HPDE6-E6E7 (cell line): ENCODE measurements at regions not wholly inside any gene's neighbourhood (a gene's known extent, or its start where the extent isn't known, plus 50 kb on each side); places are given as distances from the start of the nearest gene placed in this dataset.

ENCODE experiments used
- DNase-seq: peaks from one replicate; pipeline ENCODE4 v3.0.0; 2011; ENCODE audit warnings: missing footprints; ENCODE audit errors: extremely low spot score

DNA sequence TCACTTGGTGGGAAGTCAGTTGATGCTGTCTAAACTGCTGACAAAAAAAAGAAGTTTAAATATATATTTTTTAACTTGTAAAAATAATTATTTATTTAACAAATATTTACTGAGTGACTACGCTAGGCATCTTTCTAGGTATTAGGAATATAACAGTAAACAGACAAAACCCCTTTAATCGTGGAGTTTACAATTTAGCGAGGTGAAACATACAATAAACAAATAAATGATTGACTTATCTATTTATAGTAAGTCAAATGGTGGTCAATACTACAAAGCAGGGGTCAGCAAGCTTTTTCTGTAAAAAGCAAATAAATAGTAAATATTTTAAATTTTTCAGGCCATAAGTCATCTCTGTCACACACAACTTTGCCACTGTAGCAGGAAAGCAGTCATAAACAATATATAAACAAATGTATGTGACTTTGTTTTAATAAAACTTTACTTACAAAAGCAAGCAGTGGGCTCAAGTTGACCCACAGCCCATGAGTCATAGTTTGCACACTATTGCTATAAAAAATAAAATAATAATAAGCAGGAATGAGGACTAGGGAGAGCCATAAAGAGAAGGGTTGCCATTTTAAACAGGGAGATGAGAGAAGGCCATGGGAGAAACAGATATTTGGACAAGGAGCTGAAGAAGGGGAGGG is 263.9 kb downstream of the PLPP3 start:
- no peak for DNase-seq

DNA sequence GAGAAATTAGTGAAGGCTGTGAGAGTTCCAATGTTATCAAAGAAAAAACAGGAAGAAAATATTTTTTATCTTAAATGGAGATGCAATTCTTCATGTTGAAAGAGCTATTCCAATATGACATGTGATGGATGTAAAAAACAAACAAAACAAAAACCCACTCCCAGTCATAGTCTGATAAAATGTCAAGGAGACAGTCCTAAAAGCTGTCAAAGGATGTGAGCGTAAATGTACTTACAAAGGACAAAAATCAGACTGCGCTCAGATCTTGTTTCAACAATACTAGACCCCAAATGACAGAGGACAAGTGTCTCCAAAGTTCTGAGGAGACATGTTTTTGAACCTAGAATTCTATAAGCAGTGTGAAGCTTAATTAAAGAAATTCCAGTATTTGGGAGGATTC is 265.8 kb downstream of the PLPP3 start:
- DNase-seq: no peak

DNA sequence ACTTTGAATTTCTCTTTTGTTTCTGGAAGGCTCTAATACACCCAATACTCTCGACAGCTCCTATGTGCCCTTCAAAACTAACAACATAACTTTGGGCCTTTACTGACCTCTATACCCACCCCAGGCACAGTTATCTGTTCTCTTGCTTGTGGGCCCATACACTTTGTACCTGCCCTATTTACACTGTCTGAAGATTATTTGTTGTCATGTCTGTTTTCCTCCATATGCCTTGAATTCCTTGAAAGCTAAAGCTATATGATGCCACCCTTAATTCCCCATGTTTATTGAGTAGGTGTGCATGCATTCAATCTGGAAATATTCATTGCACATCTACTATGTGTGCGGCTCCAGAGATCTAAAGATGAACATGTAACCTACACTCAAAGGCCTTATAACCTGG is 267.6 kb downstream of the PLPP3 start:
- DNase-seq: no peak

DNA sequence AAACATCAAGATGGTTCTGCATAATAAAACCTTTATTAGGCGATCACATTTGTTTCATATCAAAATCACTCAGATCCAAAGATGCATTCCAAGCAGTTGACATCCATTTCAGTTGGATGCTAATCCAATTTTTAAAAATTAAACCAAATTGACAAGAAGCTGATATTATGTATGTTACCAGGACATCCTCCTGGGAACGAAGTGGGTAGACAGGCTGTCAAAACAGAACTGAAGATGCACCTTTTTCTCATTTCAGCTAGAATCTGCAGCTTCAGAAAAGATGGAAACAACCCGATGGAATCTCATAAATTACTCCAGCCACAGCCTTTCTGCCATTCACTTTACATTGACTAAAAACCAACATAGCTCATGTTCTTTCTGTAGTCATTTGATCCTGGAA is 268.4 kb downstream of the PLPP3 start:
- DNase-seq: no peak

DNA sequence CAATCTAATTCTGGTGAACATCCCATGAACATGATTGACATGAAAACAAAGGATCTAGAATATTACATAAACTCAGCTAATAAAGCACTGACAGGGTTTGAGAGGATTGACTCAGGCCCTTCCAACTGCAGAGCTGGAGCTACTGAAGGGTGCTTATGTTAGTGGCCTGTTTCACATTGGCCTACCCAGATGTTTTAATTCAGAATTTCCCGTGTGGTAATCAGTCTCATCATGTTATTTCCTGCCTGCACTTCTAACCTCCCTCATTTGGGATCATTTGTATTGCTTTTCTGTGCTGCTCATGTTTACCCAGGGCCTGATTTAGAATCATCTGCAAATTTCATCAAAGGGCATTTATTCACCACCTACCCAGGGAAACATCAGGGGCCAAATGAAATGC is 270.3 kb downstream of the PLPP3 start:
- no peak for DNase-seq

DNA sequence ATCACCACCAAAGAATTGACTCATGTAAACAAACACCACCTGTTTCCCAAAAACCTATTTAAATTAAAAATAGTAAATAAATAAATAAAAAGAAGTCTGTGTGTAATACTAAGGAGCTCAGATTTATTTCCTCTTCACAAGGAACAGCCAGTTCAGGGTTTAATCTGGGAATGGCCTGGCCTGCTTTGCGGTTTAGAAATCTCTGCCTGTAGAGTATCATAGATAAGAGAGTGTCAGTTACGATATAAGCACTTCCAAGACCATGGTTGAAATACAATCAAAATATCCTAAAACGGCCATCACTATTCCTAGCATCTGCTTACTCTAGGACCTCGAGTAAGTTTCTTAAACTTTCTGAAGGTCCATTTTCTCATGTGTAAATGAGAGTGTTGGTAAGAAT is 274.4 kb downstream of the PLPP3 start:
- no peak for DNase-seq

DNA sequence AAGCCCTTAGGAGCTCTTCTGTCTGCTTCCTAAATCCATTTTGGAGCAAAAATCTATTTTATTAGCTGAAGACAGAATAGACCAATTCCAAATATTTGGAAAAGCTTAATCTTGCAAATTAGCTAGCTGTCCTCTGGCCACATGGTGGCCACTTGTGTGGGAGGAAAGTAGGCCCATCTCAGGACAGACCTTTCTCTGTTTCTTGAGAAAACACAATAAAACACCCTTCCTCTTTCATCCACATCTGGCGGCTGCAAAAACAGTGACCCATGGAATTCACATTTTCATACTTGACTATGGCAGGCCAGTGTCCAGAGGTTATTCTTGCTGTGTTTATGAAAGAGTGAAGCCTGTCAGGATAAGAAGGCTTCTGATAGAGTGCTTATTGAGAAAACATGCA is 275.6 kb downstream of the PLPP3 start:
- DNase-seq: no peak

DNA sequence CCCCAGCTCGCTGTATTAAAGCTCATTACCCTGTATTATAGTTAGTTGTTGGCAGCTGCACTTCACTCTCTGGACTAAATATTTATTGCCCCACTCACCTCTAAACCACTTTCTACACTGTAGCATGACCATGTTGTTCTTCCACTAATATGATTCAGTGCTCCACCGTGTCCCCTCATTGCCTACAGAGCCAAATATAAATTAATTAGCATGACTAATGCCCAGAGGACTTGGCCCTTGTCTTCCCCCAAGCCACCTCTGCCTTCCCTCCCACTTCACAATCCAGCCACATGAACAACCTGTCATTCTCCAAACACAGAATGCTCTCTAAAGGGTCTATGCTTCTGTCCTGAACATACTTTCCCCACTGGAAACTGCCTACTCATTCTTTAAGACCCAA is 276.5 kb downstream of the PLPP3 start:
- no peak for DNase-seq

DNA sequence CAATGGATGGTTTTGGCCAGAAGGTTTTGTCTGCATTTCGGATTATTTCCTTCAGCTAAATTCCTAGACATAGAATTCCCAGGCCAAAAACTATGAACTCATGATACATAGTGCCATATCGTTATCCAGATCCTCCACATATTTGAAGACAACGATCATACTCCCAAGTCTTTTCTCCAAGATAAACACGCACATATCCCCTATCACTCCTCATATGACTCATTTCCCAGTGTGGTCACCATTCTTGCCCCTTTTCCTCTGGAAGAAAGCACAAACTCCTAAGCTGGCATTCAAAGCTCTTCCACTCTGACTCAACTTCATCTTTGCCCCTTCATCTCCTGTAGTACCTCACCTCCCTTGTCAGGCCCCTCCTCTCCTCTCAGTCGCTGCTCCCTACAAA is 277.6 kb downstream of the PLPP3 start:
- no peak for DNase-seq

DNA sequence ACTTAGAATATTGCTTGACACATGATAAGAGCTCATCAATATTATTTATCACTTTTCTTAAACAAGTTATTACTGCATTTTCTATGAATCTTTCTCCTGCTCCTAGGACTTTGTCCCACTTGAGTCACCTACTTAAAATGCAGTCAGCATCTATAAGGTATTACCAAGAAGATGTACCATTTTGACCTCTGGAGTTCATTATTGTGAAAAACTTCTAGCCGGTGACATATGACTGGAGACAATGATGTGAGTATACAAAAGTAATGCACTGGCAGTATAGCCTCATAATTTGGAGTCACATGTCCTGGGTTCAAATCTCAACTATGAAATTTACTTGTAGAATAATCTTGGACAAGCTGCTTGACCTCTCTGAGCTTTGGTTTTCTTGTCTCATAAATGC is 278.5 kb downstream of the PLPP3 start:
- no peak for DNase-seq

DNA sequence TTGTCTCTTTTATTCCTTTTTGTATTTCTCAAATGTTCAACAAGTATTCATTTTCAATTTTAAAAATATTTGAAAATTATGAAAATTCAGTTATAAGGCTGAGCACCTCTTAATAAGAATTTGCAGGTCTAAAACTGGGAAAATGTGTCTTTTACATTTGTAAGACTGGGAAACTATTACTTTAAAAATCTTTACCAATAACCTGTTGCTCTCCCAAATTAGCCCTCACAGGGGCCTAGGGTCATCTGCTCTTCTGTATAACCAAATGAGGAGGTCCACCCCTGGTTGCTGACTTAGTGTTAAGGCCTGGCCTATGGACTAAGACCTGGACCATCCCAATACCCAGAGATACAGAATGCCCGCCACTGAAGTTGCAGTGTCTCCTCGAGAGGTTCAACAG is 280.5 kb downstream of the PLPP3 start:
- DNase-seq: no peak

DNA sequence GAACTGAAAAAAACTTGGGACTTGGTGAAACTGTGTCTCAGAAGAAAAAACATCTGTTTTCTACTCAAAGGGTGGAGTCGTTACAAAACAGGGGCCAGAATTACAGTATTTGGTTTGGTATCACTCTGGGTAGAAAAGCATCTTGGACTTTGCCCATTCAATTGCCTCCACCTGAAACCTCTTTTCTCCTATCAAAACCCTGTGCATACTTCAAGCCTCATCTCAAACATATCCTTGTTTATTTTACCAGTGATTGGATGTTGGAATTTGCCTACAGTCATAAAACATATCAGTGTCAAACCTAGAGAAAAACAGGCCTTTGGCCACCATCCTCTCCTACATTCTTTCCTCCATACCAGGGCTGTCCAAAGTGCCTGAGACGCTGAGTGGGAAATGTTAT is 281.5 kb downstream of the PLPP3 start:
- no peak for DNase-seq

DNA sequence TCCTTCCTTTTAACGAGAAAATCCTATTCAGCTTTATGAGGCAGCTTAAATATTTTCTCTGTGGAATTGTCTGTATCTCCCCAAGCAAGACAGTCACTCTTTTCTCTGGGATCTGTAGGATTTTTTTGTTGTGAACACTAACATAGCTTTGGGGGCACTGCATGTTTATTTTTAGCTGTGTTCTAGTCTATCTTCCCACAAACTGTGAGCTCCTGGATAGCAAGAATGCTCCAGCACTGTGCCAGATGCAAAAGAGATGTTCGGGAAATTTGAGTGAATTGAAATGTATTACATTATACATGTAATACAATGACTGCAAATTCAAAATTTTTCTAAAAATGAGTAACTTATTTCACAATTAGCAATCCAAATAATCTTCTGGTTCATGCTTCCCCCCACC is 282.2 kb downstream of the PLPP3 start:
- DNase-seq: no peak

DNA sequence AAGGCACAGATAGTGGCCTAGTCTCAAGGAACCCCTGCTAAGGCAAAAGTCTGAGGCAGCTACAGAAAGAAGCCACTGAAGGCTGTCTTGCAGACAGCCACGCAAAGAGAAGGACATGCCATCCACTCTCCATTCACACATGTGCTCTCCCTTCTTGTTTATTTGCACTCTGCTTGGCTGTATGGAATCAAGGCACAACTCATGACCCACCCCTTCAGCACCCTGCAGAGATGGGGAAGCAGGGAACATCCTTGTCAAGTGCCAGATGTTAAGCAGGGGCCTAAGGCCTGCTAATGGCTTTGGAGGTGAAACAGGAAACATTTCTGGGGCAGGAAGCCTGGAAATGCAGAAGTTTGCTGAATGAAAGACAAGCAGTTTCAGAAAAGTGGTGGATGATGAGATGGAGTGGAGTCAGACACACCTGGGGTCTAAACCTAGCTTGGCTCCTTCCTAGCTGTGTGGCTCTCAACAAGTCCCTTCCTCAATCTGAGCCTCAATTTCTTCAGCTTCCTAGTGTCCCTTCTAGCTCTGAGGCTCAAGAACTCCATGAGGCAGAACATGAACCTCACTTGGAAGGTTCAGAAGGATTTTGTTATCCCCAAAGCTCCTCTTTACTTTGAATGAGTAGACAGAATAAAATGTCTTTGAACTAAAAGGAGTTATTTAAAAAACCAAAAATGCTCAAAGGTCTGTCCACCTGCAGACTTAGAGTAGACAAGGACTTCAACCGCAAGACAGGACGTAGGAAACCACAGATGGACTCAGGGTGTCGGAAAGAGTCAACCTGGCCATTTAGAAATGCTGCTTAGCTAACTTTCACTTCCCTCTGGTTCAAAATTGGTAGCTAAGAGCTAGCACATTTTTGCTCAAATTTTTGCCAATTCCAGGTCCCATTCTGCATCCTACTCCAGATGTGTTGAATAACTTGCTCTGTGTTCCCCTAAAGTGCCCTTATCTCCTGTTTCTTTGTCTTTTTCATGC is 283.1 kb downstream of the PLPP3 start:
- no peak for DNase-seq

DNA sequence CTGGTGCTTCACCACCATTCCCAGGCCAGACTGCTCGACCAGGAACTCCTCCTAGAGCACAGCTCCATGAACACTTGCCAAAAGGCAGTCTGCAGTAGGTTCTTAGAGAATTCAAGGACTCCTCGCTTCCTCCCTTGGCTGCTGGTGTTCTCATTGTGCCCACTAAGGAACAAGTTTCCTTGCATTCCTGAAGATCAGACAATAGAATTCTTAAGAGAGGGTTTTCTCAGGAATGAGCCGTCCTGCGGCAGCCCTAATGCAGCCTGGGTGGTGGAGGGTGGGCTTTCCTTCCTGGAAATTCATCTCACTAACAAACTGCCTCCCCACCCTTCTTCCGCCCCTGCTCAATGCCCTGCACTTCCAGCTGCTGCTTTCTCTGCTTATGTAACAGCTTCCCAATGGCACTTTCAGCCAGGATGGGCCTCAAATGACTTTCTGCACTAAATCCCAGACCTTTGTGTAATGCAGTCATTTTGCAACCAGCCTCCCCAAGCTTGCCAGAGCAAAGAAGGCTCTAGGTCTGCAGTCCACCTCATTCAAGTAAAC is 287.9 kb downstream of the PLPP3 start:
- no peak for DNase-seq

DNA sequence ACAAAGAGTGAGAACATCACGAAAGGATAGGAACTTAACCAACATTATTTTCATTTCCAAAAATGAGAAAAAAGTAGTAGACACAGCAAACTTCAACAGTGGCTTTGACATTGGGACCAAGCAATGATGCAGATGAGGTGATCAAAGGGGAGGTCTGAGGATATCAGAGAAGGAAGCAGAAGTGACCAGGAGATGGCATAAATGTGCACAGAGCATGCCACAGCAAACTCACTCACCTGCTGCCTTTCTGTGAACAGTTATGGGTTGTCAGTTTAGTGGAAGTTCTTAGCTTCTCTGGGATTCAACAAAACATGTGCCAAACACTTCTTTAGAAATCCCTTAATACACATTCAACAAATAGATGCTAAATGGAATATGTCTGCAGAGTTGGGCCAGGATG is 290.1 kb downstream of the PLPP3 start:
- no peak for DNase-seq

DNA sequence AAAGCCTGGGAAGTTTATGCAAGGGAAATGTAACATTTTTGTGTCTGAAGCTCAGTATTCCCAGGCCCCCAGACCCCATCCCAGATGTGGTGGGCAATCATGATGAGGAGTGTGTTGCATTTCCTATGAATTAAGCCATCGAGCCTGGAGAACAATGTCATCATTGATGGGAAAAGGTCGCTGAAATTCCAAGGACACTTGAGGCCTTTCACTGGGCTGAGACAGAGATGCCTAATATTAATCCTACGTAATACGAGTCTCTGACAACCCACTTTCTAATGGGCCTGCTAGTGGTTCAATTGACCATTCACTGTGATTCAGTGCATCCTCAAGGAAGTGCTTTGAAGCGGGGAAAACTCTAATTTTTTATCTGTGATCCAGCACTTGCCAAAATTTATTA is 291.6 kb downstream of the PLPP3 start:
- DNase-seq: no peak

DNA sequence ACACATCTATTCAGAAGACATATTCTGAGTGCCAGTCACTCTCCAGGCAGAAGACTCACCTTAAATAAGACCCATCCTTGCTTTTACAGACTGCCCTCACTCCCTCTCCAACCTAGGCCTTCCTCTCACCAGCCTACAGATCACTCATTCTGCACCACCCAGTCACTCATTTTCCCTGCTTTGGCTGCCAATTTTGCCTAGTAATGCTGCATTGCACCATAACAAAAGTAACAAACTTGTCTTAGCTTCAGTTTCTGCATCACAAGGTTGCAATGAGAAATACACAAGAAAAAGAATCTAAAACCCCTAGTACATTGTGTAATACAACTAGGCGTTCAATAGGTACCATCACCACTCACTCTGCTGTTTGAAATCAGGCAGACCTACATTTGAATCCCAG is 292.4 kb downstream of the PLPP3 start:
- no peak for DNase-seq

DNA sequence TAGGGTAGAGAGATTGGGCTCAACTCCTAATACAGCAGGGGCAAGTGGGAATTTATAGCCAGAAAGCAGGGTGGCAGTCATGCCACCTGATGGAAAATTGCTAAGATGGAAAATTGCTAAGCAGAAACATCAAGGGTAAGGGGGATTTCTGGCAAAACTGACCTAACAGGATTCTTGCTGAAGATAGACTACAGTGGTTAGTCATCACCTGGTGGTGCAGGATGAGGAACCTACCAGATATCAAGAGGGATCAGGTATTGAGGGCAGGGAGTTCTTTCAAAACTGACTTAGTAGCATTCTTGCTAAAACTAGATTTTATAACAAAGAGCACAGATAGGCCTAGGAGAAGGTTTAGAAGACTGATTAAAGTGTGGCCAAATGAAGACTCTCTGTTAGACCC is 292.9 kb downstream of the PLPP3 start:
- DNase-seq: no peak

DNA sequence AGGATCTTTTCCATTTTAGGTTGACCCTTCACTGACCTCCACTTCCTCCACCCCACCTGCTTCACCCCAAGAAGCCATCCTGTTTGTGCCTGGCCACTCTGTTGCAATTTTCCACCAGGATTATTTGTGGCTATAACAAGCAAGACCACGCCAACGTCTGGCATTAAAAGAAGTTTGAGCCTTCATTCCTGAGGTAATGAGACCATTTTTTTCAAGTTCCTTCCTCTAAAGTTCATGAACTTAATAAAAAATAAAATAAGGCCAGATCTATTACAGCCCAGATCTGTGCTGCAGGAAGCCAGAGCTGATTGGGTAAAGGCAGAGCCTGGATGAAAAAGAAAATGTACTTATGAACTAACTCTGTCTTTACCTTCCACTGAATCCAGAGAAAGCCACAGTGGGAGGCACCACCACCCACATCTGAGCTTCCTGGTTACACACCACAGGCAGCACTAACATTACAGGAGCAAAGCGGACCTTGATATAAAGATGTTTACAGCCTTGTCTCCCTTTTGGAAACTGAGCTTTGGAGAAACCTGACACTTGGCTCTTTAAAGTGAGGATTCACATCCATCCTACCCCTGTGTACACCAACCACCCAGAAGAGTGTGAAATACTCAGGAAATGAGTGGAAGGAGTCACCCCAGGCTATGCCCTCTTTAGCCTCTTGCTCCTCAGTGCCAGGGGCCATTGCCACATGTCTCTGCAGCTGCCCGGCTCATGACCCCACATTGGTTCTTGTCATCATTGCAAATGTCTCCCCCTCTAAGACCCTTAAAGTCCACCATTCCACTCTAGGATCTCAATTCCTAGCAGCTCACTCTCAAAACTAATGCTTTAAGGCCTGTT is 293.6 kb downstream of the PLPP3 start:
- no peak for DNase-seq

DNA sequence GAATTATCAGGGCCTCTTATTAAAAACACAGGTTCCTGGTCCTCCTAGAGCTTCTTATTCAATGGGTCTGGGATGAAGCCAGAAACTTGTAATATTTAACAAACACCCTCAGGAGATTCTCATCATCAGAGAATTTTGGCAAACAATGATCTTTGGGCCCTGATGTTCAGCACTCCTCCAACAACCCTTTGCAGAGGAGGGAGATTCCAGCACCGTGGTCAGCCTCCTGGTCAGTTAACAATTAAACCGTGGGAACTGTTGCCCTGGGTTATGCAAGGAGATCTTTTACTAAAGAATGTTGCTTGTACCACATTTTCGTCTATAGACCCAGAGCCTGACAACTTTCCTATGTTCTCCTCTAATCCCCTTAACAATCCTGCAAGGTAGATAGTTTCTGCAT is 294.4 kb downstream of the PLPP3 start:
- no peak for DNase-seq

DNA sequence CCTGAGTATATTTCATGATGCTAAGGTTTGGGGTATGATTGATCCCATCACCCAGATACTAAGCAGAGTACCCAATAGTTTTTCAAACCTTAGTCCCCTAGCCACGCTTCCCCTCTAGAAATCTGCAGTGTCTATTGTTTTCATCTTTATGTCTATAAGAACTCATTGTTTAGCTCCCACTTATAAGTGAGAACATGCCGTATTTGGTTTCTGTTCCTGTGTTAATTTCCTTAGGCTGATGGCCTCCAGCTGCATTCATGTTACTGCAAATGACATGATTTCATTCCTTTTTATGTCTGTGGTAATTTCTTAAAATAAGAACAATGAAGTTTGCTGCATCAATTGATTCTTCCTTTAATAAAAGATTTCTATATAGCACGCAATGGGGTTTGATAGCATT is 301.3 kb downstream of the PLPP3 start:
- no peak for DNase-seq
